Activated T-helper 2 cell treated with anti-CD3 and anti-CD28 coated beads, Interferon-gamma antibody, Interleukin-2, Interleukin-4, amounts not matched to agents 10 μg/mL and 5 μg/mL and 100 μg/mL, durations not matched to agents 14 hours and 24 hours and 36 hours (primary cell): ENCODE measurements at regions not wholly inside any gene's neighbourhood (a gene's known extent, or its start where the extent isn't known, plus 50 kb on each side); places are given as distances from the start of the nearest gene placed in this dataset.
"Not testable (repeated sequence)": the region's sequence is repeated elsewhere in the genome, so short reads cannot be mapped to it uniquely, and the experiment has no call there.

Source experiments
- DNase-seq: peaks from one replicate; pipeline ENCODE4 v3.0.0; 2021; ENCODE audit warnings: low spot score
- H3K27ac Mint-ChIP-seq: one replicate; pipeline ENCODE4 v1.8.0; 2021; ENCODE audit warnings: mixed read lengths
- H3K27me3 Mint-ChIP-seq: one replicate; pipeline ENCODE4 v1.8.0; 2021; ENCODE audit warnings: low read depth, mixed read lengths
- H3K36me3 Mint-ChIP-seq: one replicate; pipeline ENCODE4 v1.8.0; 2021; ENCODE audit warnings: low read depth, mixed read lengths
- H3K4me1 Mint-ChIP-seq: one replicate; pipeline ENCODE4 v1.8.0; 2021; ENCODE audit warnings: low read depth, mixed read lengths
- H3K4me3 Mint-ChIP-seq: one replicate; pipeline ENCODE4 v1.8.0; 2021; ENCODE audit warnings: low read depth, mild to moderate bottlenecking, moderate library complexity, mixed read lengths
- H3K9me3 Mint-ChIP-seq: one replicate; pipeline ENCODE4 v1.8.0; 2021; ENCODE audit warnings: mixed read lengths
- intact Hi-C: fragments of 100-400 bp; cut with micrococcal nuclease; formaldehyde crosslinking; loops from one replicate; pipeline ENCODE4 v1.15.1; 2023

GRCh38 chr16:86270696-86271095 is 239.6 kb upstream of the FOXF1 start:
- no peak for DNase-seq
- H3K4me3 Mint-ChIP-seq = no peak overlapping the region
- H3K27ac Mint-ChIP-seq = no peak overlapping the region
- no peaks in the 10 kb centered on the region for H3K9me3 Mint-ChIP-seq
- H3K4me1 Mint-ChIP-seq = no peaks in the 10 kb centered on the region
- no peaks in the 10 kb centered on the region for H3K36me3 Mint-ChIP-seq
- H3K27me3 Mint-ChIP-seq = no peaks in the 10 kb centered on the region
- intact Hi-C loops = no loop called here

- H3K36me3 Mint-ChIP-seq = no peaks in the 10 kb centered on the region
- H3K4me1 Mint-ChIP-seq = no peaks in the 10 kb centered on the region
- no peak overlapping the region for H3K4me3 Mint-ChIP-seq
- H3K9me3 Mint-ChIP-seq = no peaks in the 10 kb centered on the region
- no peak overlapping the region for H3K27ac Mint-ChIP-seq
- intact Hi-C loops = no loop called here
- no peak for DNase-seq
- no peaks in the 10 kb centered on the region for H3K27me3 Mint-ChIP-seq
These were observed 237.6 kb upstream of the FOXF1 start for GRCh38 chr16:86272744-86273143.

GRCh38 chr16:86277221-86277620 is 233.1 kb upstream of the FOXF1 start:
- Mint-ChIP-seq H3K27me3 (peaks cover 4% of the 10 kb centered on the region), H3K4me3 (no peak overlapping the region), H3K36me3 (no peaks in the 10 kb centered on the region), H3K4me1 (no peaks in the 10 kb centered on the region), H3K27ac (no peak overlapping the region), H3K9me3 (no peaks in the 10 kb centered on the region)
- no peak for DNase-seq
- intact Hi-C loops = no loop called here

- H3K4me1 Mint-ChIP-seq, DNase-seq, intact Hi-C loops: not testable (repeated sequence)
These were observed 232.5 kb upstream of the FOXF1 start for GRCh38 chr16:86277859-86278258.

GRCh38 chr16:86281421-86281820 is 228.9 kb upstream of the FOXF1 start:
- Mint-ChIP-seq H3K27me3 (peaks cover 24% of the 10 kb centered on the region), H3K27ac (no peak overlapping the region), H3K36me3 (no peaks in the 10 kb centered on the region), H3K9me3 (no peaks in the 10 kb centered on the region), H3K4me3 (no peak overlapping the region), H3K4me1 (no peaks in the 10 kb centered on the region)
- DNase-seq = no peak
- intact Hi-C loops = no loop called here

More at GRCh38 chr16:86277859-86278258, 232.5 kb upstream of the FOXF1 start:
- H3K27me3 Mint-ChIP-seq, H3K27ac Mint-ChIP-seq, H3K9me3 Mint-ChIP-seq, H3K36me3 Mint-ChIP-seq, H3K4me3 Mint-ChIP-seq: not testable (repeated sequence)

- Mint-ChIP-seq H3K27me3 (peaks cover 45% of the 10 kb centered on the region), H3K36me3 (no peaks in the 10 kb centered on the region), H3K4me1 (no peaks in the 10 kb centered on the region), H3K27ac (no peak overlapping the region), H3K4me3 (no peak overlapping the region), H3K9me3 (no peaks in the 10 kb centered on the region)
- intact Hi-C loops = no loop called here
- DNase-seq = no peak
These were observed 226.4 kb upstream of the FOXF1 start for GRCh38 chr16:86283944-86284343.

- Mint-ChIP-seq H3K27ac (no peak overlapping the region), H3K9me3 (no peaks in the 10 kb centered on the region), H3K36me3 (no peaks in the 10 kb centered on the region), H3K4me3 (no peak overlapping the region), H3K4me1 (no peaks in the 10 kb centered on the region), H3K27me3 (peaks cover 59% of the 10 kb centered on the region)
- no peak for DNase-seq
- intact Hi-C loops = loop anchor here (5.0 kb wide), 1 partner anchor 227 kb away; the partner anchor contains the start of gene FOXF1
These were observed 224.9 kb upstream of the FOXF1 start for GRCh38 chr16:86285421-86285820.

- no peak overlapping the region for H3K27ac Mint-ChIP-seq
- H3K36me3 Mint-ChIP-seq = no peaks in the 10 kb centered on the region
- H3K27me3 Mint-ChIP-seq = peaks cover 63% of the 10 kb centered on the region
- H3K4me3 Mint-ChIP-seq = no peak overlapping the region
- no peaks in the 10 kb centered on the region for H3K4me1 Mint-ChIP-seq
- H3K9me3 Mint-ChIP-seq = no peaks in the 10 kb centered on the region
- DNase-seq = no peak
- intact Hi-C loops = loop anchor here (5.0 kb wide), 1 partner anchor 226 kb away; the partner anchor contains the start of gene FOXF1
These were observed 224.1 kb upstream of the FOXF1 start for GRCh38 chr16:86285938-86286921.

- H3K27ac Mint-ChIP-seq = no peak overlapping the region
- H3K4me3 Mint-ChIP-seq = no peak overlapping the region
- H3K36me3 Mint-ChIP-seq = no peaks in the 10 kb centered on the region
- H3K4me1 Mint-ChIP-seq = no peaks in the 10 kb centered on the region
- intact Hi-C loops = loop anchor here (5.0 kb wide), 1 partner anchor 225 kb away; the partner anchor contains the start of gene FOXF1
- no peaks in the 10 kb centered on the region for H3K9me3 Mint-ChIP-seq
- peaks cover 66% of the 10 kb centered on the region for H3K27me3 Mint-ChIP-seq
- DNase-seq = no peak
These were observed 223.2 kb upstream of the FOXF1 start for GRCh38 chr16:86286991-86287663.

- Mint-ChIP-seq H3K27me3 (peaks cover 70% of the 10 kb centered on the region), H3K36me3 (no peaks in the 10 kb centered on the region), H3K4me1 (no peaks in the 10 kb centered on the region), H3K27ac (no peak overlapping the region), H3K9me3 (no peaks in the 10 kb centered on the region), H3K4me3 (no peak overlapping the region)
- intact Hi-C loops = loop anchor here (5.0 kb wide), 1 partner anchor 225 kb away; the partner anchor contains the start of gene FOXF1
- no peak for DNase-seq
These were observed 222.6 kb upstream of the FOXF1 start for GRCh38 chr16:86287664-86288201.

- no peaks in the 10 kb centered on the region for H3K4me1 Mint-ChIP-seq
- no peak for DNase-seq
- peaks cover 67% of the 10 kb centered on the region for H3K27me3 Mint-ChIP-seq
- H3K4me3 Mint-ChIP-seq = no peak overlapping the region
- no peaks in the 10 kb centered on the region for H3K36me3 Mint-ChIP-seq
- no peak overlapping the region for H3K27ac Mint-ChIP-seq
- intact Hi-C loops = loop anchor here (1.0 to 5.0 kb wide), 2 partner anchors 207 to 223 kb away; partner anchors contain the start of gene FOXF1
- no peaks in the 10 kb centered on the region for H3K9me3 Mint-ChIP-seq
These were observed 221.5 kb upstream of the FOXF1 start for GRCh38 chr16:86288716-86289294.

GRCh38 chr16:86289304-86289703 is 221.0 kb upstream of the FOXF1 start:
- H3K4me3 Mint-ChIP-seq = no peak overlapping the region
- H3K4me1 Mint-ChIP-seq = no peaks in the 10 kb centered on the region
- H3K9me3 Mint-ChIP-seq = no peaks in the 10 kb centered on the region
- H3K27ac Mint-ChIP-seq = no peak overlapping the region
- intact Hi-C loops = loop anchor here (1.0 to 5.0 kb wide), 2 partner anchors 207 to 223 kb away; partner anchors contain the start of gene FOXF1
- no peak for DNase-seq
- peaks cover 67% of the 10 kb centered on the region for H3K27me3 Mint-ChIP-seq
- H3K36me3 Mint-ChIP-seq = no peaks in the 10 kb centered on the region
